Calu3 (cell line): ENCODE measurements at regions not wholly inside any gene's neighbourhood (a gene's known extent, or its start where the extent isn't known, plus 50 kb on each side); places are given as distances from the start of the nearest gene placed in this dataset.

Source experiments
- BruUV-seq: library from RNA; stranded (reverse); fragments of 400-500 nt; replicated peaks from 2 replicates; lab custom pipeline; 2021; lab: Mats Ljungman, UMichigan
- CTCF ChIA-PET: fragments of 300-600 bp; sonication (Branson Sonifier 250); formaldehyde crosslinking; loops from one replicate; lab custom pipeline; 2022; ENCODE audit warnings: antibody characterized with exemption; lab: Charles Lee
- DNase-seq: peaks from one replicate; pipeline ENCODE4 v3.0.0; 2022
- H3K27ac Mint-ChIP-seq: one replicate; pipeline ENCODE4 v1.8.0; 2022; ENCODE audit warnings: mixed read lengths; ENCODE audit not compliant: unreplicated experiment
- H3K27me3 Mint-ChIP-seq: one replicate; pipeline ENCODE4 v1.8.0; 2022; ENCODE audit warnings: mixed read lengths; ENCODE audit not compliant: unreplicated experiment
- H3K36me3 Mint-ChIP-seq: one replicate; pipeline ENCODE4 v1.8.0; 2022; ENCODE audit warnings: mild to moderate bottlenecking, moderate library complexity, mixed read lengths; ENCODE audit not compliant: insufficient read depth, unreplicated experiment
- H3K4me1 Mint-ChIP-seq: one replicate; pipeline ENCODE4 v1.8.0; 2022; ENCODE audit warnings: mild to moderate bottlenecking, low read depth, mixed read lengths; ENCODE audit not compliant: unreplicated experiment
- H3K4me3 Mint-ChIP-seq: one replicate; pipeline ENCODE4 v1.8.0; 2022; ENCODE audit warnings: mild to moderate bottlenecking, low read depth, moderate library complexity, mixed read lengths; ENCODE audit not compliant: unreplicated experiment
- H3K9me3 Mint-ChIP-seq: one replicate; pipeline ENCODE4 v1.8.0; 2022; ENCODE audit warnings: low read depth, mixed read lengths; ENCODE audit not compliant: unreplicated experiment
- CTCF ChIP-seq: fragments of 200-600 bp; IDR thresholded peaks from one replicate; pipeline ENCODE4 v1.8.0; 2022; ENCODE audit warnings: antibody characterized with exemption; ENCODE audit not compliant: unreplicated experiment
- intact Hi-C: fragments of 100-400 bp; cut with micrococcal nuclease; formaldehyde crosslinking; loops from one replicate; pipeline ENCODE4 v1.10.0; 2022; ENCODE audit not compliant: unreplicated experiment

GRCh38 chr1:78355656-78356055 is 135.1 kb upstream of the PTGFR start:
- Mint-ChIP-seq H3K4me1 (peaks cover 17% of the 10 kb centered on the region), H3K9me3 (no peaks in the 10 kb centered on the region), H3K36me3 (peaks cover 7% of the 10 kb centered on the region), H3K4me3 (no peak overlapping the region), H3K27ac (no peak overlapping the region), H3K27me3 (no peaks in the 10 kb centered on the region)
- intact Hi-C loops: no loop called here
- DNase-seq: no peak
- no TSS peak for BruUV-seq
- TF ChIP-seq CTCF: no peak
- CTCF ChIA-PET: no interaction called here

GRCh38 chr1:78358165-78358564 is 132.6 kb upstream of the PTGFR start:
- peaks cover 20% of the 10 kb centered on the region for H3K4me1 Mint-ChIP-seq
- no peaks in the 10 kb centered on the region for H3K9me3 Mint-ChIP-seq
- H3K27ac Mint-ChIP-seq: no peak overlapping the region
- H3K4me3 Mint-ChIP-seq: no peak overlapping the region
- no peak for DNase-seq
- H3K27me3 Mint-ChIP-seq: no peaks in the 10 kb centered on the region
- intact Hi-C loops: no loop called here
- no peak for TF ChIP-seq CTCF
- BruUV-seq: no TSS peak
- H3K36me3 Mint-ChIP-seq: peaks cover 7% of the 10 kb centered on the region
- CTCF ChIA-PET: no interaction called here

- DNase-seq: no peak
- Mint-ChIP-seq H3K9me3 (no peaks in the 10 kb centered on the region), H3K27me3 (no peaks in the 10 kb centered on the region), H3K36me3 (peaks cover 7% of the 10 kb centered on the region), H3K4me3 (peak overlapping the region; percentile 44), H3K27ac (peak overlapping the region; percentile 68), H3K4me1 (peaks cover 20% of the 10 kb centered on the region)
- CTCF ChIA-PET: no interaction called here
- no TSS peak for BruUV-seq
- intact Hi-C loops: no loop called here
- TF ChIP-seq CTCF: no peak
Observed at GRCh38 chr1:78359666-78360065, 131.1 kb upstream of the PTGFR start.

GRCh38 chr1:78360584-78360983 is 130.2 kb upstream of the PTGFR start:
- DNase-seq: no peak
- Mint-ChIP-seq H3K4me1 (peaks cover 20% of the 10 kb centered on the region), H3K27me3 (no peaks in the 10 kb centered on the region), H3K9me3 (no peaks in the 10 kb centered on the region), H3K36me3 (peaks cover 7% of the 10 kb centered on the region), H3K27ac (no peak overlapping the region), H3K4me3 (no peak overlapping the region)
- CTCF ChIA-PET: no interaction called here
- no peak for TF ChIP-seq CTCF
- BruUV-seq: no TSS peak
- intact Hi-C loops: no loop called here
